ENCODE measurements at regions not wholly inside any gene's neighbourhood (a gene's known extent, or its start where the extent isn't known, plus 50 kb on each side); places are given as distances from the start of the nearest gene placed in this dataset.
"Not testable (repeated sequence)": the region's sequence is repeated elsewhere in the genome, so short reads cannot be mapped to it uniquely, and the experiment has no call there.

GRCh38 chr4:25981749-25982148 is 67.7 kb downstream of the SMIM20 start:
- Histone ChIP-seq H3K4me3 (ENCODE audit: insufficient read depth, low read depth, low read length) (no peak overlapping the region), H3K36me3 (replicated peaks; ENCODE audit: control insufficient read depth, insufficient read depth, low read length) (no peaks in the 10 kb centered on the region), H3K27me3 (ENCODE audit: control insufficient read depth, insufficient read depth, low read length) (no peaks in the 10 kb centered on the region)
- DNase-seq: no peak

- Histone ChIP-seq H3K27me3 (ENCODE audit: control insufficient read depth, insufficient read depth, low read length) (no peaks in the 10 kb centered on the region; the same call in 1 of the 2 replicates), H3K36me3 (replicated peaks; ENCODE audit: control insufficient read depth, insufficient read depth, low read length) (no peaks in the 10 kb centered on the region), H3K4me3 (ENCODE audit: insufficient read depth, low read depth, low read length) (no peak overlapping the region)
- DNase-seq: no peak
Measured at GRCh38 chr4:25982962-25983361, 68.9 kb downstream of the SMIM20 start.

GRCh38 chr4:25984266-25984665 is 70.2 kb downstream of the SMIM20 start:
- no peak for DNase-seq
- Histone ChIP-seq H3K36me3 (replicated peaks; ENCODE audit: control insufficient read depth, insufficient read depth, low read length) (no peaks in the 10 kb centered on the region), H3K27me3 (ENCODE audit: control insufficient read depth, insufficient read depth, low read length) (no peaks in the 10 kb centered on the region; the same call in 1 of the 2 replicates), H3K4me3 (ENCODE audit: insufficient read depth, low read depth, low read length) (no peak overlapping the region)

- Histone ChIP-seq H3K4me3 (ENCODE audit: insufficient read depth, low read depth, low read length) (no peak overlapping the region), H3K36me3 (replicated peaks; ENCODE audit: control insufficient read depth, insufficient read depth, low read length) (no peaks in the 10 kb centered on the region), H3K27me3 (ENCODE audit: control insufficient read depth, insufficient read depth, low read length) (no peaks in the 10 kb centered on the region; the same call in 1 of the 2 replicates)
- DNase-seq: no peak
Measured at GRCh38 chr4:25984796-25985195, 70.8 kb downstream of the SMIM20 start.

DNA sequence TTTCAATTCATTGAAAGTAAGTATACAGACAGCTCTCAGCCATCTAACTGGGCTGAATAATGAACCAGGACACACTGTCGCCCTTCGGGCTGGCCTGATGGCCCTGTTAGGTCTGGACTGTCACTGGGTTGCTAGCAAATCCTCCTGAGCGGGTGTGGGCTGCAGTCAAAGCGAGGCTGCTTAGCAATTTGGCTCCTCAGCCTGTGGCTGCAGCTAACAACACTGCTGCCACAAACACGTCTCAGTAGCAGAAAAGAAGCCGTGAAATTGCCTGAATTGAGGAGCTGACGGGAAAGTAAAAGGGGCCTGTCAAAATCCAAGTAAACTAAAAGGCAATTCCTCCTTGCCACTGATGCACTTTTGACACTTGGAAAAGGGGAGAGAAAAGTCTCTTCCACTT is 72.8 kb downstream of the SMIM20 start:
- DNase-seq: no peak
- H3K36me3 ChIP-seq (replicated peaks; ENCODE audit: control insufficient read depth, insufficient read depth, low read length): no peaks in the 10 kb centered on the region
- no peak overlapping the region for H3K4me3 ChIP-seq (ENCODE audit: insufficient read depth, low read depth, low read length)

DNA sequence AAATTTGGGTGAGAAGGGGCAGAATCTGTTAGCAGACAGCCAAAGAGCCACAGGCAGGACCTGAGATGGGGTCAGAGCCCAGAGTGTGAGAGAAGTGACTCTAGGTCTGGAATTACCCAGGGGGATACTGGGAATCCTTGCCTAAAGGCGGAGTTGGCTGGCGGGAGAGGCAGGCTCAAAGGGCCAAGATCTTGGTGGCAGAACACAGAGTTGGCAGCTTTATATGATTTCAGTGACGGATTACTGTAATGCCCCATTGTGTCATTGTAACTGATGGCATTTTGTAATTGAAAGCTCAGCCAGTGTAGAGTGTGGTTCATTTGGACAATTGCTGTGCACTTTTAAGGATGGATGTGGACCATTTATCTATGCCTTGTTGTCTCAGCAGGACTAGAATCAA is 77.3 kb downstream of the SMIM20 start:
- Histone ChIP-seq H3K4me3 (ENCODE audit: insufficient read depth, low read depth, low read length) (no peak overlapping the region), H3K27me3 (ENCODE audit: control insufficient read depth, insufficient read depth, low read length) (no peaks in the 10 kb centered on the region; the same call in 1 of the 2 replicates), H3K36me3 (replicated peaks; ENCODE audit: control insufficient read depth, insufficient read depth, low read length) (no peaks in the 10 kb centered on the region)
- DNase-seq: no peak

More for the DNA sequence above, 72.8 kb downstream of the SMIM20 start:
- H3K27me3 ChIP-seq (ENCODE audit: control insufficient read depth, insufficient read depth, low read length): no peaks in the 10 kb centered on the region; the same call in 1 of the 2 replicates

- DNase-seq: peak; percentile 85
- Histone ChIP-seq H3K4me3 (ENCODE audit: insufficient read depth, low read depth, low read length) (peak overlapping the region; percentile 2; the same call in 1 of the 2 replicates), H3K27me3 (ENCODE audit: control insufficient read depth, insufficient read depth, low read length) (no peaks in the 10 kb centered on the region), H3K36me3 (replicated peaks; ENCODE audit: control insufficient read depth, insufficient read depth, low read length) (no peaks in the 10 kb centered on the region)
Measured at GRCh38 chr4:25993395-25994185, 79.6 kb downstream of the SMIM20 start.

DNA sequence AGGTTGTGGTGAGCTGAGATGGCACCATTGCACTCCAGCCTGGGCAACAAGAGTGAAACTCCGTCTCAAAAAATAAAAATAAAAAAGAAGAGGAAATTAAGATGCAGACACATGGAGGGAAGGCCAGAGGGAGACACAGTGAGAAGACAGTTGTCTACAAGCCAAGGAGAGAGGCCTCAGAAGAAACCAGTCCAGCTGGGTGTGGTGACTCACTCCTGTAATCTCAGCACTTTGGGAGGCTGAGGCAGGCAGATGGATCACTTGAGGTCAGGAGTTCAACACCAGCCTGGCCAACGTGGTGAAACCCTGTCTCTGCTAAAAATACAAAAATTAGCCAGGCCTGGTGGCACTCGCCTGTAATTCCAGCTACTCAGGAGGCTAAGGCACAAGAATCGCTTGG is 80.6 kb downstream of the SMIM20 start:
- not testable (repeated sequence) for H3K27me3 ChIP-seq (ENCODE audit: control insufficient read depth, insufficient read depth, low read length); DNase-seq; H3K36me3 ChIP-seq (replicated peaks; ENCODE audit: control insufficient read depth, insufficient read depth, low read length); H3K4me3 ChIP-seq (ENCODE audit: insufficient read depth, low read depth, low read length)

DNA sequence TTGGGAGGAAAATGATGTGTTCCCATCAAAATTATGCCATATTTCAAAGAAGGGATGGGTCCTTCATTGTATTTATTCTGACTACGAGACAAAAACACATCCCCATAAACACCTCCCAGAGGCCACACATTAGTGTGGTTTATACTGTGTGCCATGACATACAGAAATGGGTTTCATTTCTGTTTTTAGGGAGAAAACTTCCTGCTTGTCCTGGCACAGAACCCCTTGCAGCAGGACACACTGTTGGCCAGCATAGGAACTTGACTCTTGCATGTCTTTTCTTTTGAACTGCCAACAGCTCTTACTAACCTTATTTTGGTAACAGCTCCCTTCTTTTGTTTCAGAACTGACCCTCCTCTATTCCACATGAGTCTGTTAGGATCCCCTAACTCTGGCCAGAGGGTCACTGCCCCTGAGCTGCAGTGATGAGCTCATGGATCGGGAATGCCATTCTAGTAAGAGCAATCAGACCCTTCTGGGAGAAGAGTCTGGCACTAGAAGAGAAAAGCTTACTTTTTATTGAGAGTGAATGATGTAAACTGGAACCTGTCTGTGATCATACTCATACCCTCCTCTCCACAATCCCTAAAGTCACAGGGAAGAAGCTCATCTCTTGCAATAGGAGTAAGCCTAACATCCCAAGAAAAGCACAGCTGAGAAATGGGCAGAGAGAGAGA is 86.4 kb downstream of the SMIM20 start:
- Histone ChIP-seq H3K27me3 (ENCODE audit: control insufficient read depth, insufficient read depth, low read length) (no peaks in the 10 kb centered on the region), H3K36me3 (replicated peaks; ENCODE audit: control insufficient read depth, insufficient read depth, low read length) (no peaks in the 10 kb centered on the region), H3K4me3 (ENCODE audit: insufficient read depth, low read depth, low read length) (no peak overlapping the region)
- DNase-seq: no peak

- no peaks in the 10 kb centered on the region for H3K36me3 ChIP-seq (replicated peaks; ENCODE audit: control insufficient read depth, insufficient read depth, low read length)
- no peak overlapping the region for H3K4me3 ChIP-seq (ENCODE audit: insufficient read depth, low read depth, low read length)
- no peak for DNase-seq
- H3K27me3 ChIP-seq (ENCODE audit: control insufficient read depth, insufficient read depth, low read length): no peaks in the 10 kb centered on the region; the same call in 1 of the 2 replicates
Measured at GRCh38 chr4:26001413-26001812, 87.4 kb downstream of the SMIM20 start.

GRCh38 chr4:26001816-26002215 is 87.8 kb downstream of the SMIM20 start:
- H3K27me3 ChIP-seq (ENCODE audit: control insufficient read depth, insufficient read depth, low read length): no peaks in the 10 kb centered on the region; the same call in 1 of the 2 replicates
- H3K4me3 ChIP-seq (ENCODE audit: insufficient read depth, low read depth, low read length): no peak overlapping the region
- DNase-seq: no peak
- H3K36me3 ChIP-seq (replicated peaks; ENCODE audit: control insufficient read depth, insufficient read depth, low read length): no peaks in the 10 kb centered on the region

DNA sequence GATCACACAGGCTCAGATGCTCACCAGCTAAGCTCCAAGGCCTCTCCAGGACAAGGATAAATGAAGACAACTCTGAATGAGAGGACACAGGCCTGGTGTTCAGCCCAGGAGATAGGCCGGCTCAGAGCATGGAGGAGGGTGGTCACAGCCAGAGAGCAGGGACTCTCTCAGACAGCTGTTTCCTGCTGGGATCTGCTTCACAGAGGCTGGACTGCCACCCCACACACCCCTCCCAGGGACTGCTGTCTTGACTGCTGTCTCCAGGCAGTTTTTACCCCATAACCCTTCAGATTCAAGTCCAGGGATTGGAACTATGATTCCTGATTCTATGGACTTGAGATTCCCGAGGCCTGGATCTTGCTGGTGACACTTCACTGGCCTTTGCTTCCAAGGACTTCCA is 89.0 kb downstream of the SMIM20 start:
- no peak overlapping the region for H3K4me3 ChIP-seq (ENCODE audit: insufficient read depth, low read depth, low read length)
- H3K36me3 ChIP-seq (replicated peaks; ENCODE audit: control insufficient read depth, insufficient read depth, low read length): no peaks in the 10 kb centered on the region
- DNase-seq: no peak
- H3K27me3 ChIP-seq (ENCODE audit: control insufficient read depth, insufficient read depth, low read length): no peaks in the 10 kb centered on the region; the same call in 1 of the 2 replicates

DNA sequence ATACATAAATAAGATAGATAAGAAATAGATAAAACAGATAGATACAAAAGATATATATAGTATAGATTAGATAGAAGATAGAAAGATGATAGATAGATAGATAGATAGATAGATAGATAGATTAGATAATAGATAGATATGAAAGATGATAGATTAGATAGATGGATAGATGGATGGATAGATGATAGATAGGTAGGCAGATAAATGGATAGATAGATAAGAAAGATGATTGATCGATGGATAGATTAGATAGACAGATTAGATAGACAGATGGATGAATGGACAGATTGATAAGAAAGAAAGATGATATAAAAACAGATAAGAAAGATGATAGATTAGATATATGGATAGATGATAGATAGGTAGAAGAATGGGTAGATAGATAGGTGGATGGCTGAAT is 90.3 kb downstream of the SMIM20 start:
- Histone ChIP-seq H3K36me3 (replicated peaks; ENCODE audit: control insufficient read depth, insufficient read depth, low read length) (no peaks in the 10 kb centered on the region), H3K27me3 (ENCODE audit: control insufficient read depth, insufficient read depth, low read length) (no peaks in the 10 kb centered on the region; the same call in 1 of the 2 replicates), H3K4me3 (ENCODE audit: insufficient read depth, low read depth, low read length) (no peak overlapping the region)
- no peak for DNase-seq

DNA sequence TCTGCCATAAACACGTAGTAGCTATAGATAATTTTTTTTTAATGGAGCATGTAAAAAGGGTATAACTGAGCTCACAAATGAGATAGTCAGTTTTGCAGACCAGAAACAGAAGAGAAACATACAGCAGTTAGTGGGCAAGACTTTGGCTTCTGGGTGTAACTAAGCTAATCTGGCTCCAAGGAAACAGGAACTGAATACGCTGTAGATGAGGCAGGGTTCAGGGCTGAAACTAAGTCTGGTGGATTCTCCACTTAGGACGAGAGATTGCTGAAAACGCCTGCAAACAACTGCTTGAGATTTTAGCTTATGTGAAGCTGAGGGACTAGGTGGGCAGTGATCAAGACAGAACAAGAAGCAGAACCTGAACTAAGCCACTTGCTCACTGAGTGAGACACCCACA is 91.7 kb downstream of the SMIM20 start:
- no peak for DNase-seq
- no peaks in the 10 kb centered on the region; the same call in 1 of the 2 replicates for H3K27me3 ChIP-seq (ENCODE audit: control insufficient read depth, insufficient read depth, low read length)
- H3K4me3 ChIP-seq (ENCODE audit: insufficient read depth, low read depth, low read length): no peak overlapping the region
- no peaks in the 10 kb centered on the region for H3K36me3 ChIP-seq (replicated peaks; ENCODE audit: control insufficient read depth, insufficient read depth, low read length)

- Histone ChIP-seq H3K27me3 (ENCODE audit: control insufficient read depth, insufficient read depth, low read length) (no peaks in the 10 kb centered on the region; the same call in 1 of the 2 replicates), H3K4me3 (ENCODE audit: insufficient read depth, low read depth, low read length) (no peak overlapping the region), H3K36me3 (replicated peaks; ENCODE audit: control insufficient read depth, insufficient read depth, low read length) (no peaks in the 10 kb centered on the region)
- DNase-seq: no peak
Measured at GRCh38 chr4:26008737-26009136, 94.7 kb downstream of the SMIM20 start.
